ENCODE measurements at regions not wholly inside any gene's neighbourhood (a gene's known extent, or its start where the extent isn't known, plus 50 kb on each side); places are given as distances from the start of the nearest gene placed in this dataset.

GRCh38 chr2:128450211-128451024 is 131.8 kb upstream of the HS6ST1 start:
- DNase-seq (ENCODE audit: low read depth), result no peak

- no peak for DNase-seq (ENCODE audit: low read depth)
Measured at GRCh38 chr2:128451084-128452023, 132.7 kb upstream of the HS6ST1 start.

- DNase-seq (ENCODE audit: low read depth), result no peak
Measured at GRCh38 chr2:128452024-128452411, 133.3 kb upstream of the HS6ST1 start.

- DNase-seq (ENCODE audit: low read depth), result no peak
Measured at GRCh38 chr2:128452536-128453530, 134.2 kb upstream of the HS6ST1 start.

- DNase-seq (ENCODE audit: low read depth), result no peak
Measured at GRCh38 chr2:128454980-128455720, 136.5 kb upstream of the HS6ST1 start.

- DNase-seq (ENCODE audit: low read depth), result no peak
Measured at GRCh38 chr2:128455721-128456050, 137.0 kb upstream of the HS6ST1 start.

GRCh38 chr2:128456281-128456680 is 137.6 kb upstream of the HS6ST1 start:
- DNase-seq (ENCODE audit: low read depth), result no peak

- no peak for DNase-seq (ENCODE audit: low read depth)
Measured at GRCh38 chr2:128457006-128457604, 138.4 kb upstream of the HS6ST1 start.

GRCh38 chr2:128457716-128458115 is 139.0 kb upstream of the HS6ST1 start:
- DNase-seq (ENCODE audit: low read depth), result no peak

GRCh38 chr2:128458505-128458904 is 139.8 kb upstream of the HS6ST1 start:
- no peak for DNase-seq (ENCODE audit: low read depth)

- DNase-seq (ENCODE audit: low read depth), result no peak
Measured at GRCh38 chr2:128464456-128464855, 145.8 kb upstream of the HS6ST1 start.

GRCh38 chr2:128465246-128466170 is 146.8 kb upstream of the HS6ST1 start:
- DNase-seq (ENCODE audit: low read depth), result no peak

GRCh38 chr2:128466376-128466775 is 147.7 kb upstream of the HS6ST1 start:
- DNase-seq (ENCODE audit: low read depth), result no peak

GRCh38 chr2:128466776-128467175 is 148.1 kb upstream of the HS6ST1 start:
- DNase-seq (ENCODE audit: low read depth), result no peak

GRCh38 chr2:128467321-128467969 is 148.8 kb upstream of the HS6ST1 start:
- DNase-seq (ENCODE audit: low read depth), result no peak

- DNase-seq (ENCODE audit: low read depth), result no peak
Measured at GRCh38 chr2:128468186-128468920, 149.7 kb upstream of the HS6ST1 start.

- no peak for DNase-seq (ENCODE audit: low read depth)
Measured at GRCh38 chr2:128469203-128469602, 150.5 kb upstream of the HS6ST1 start.

- no peak for DNase-seq (ENCODE audit: low read depth)
Measured at GRCh38 chr2:128469875-128470274, 151.2 kb upstream of the HS6ST1 start.

Measured in amniotic epithelial cell (primary cell).